GM12892 (cell line): ENCODE measurements at regions not wholly inside any gene's neighbourhood (a gene's known extent, or its start where the extent isn't known, plus 50 kb on each side); places are given as distances from the start of the nearest gene placed in this dataset.

Experiments
- POLR2A ChIP-seq: IDR thresholded peaks from 2 replicates; pipeline ENCODE4 v1.6.1; 2011; ENCODE audit warnings: low read depth, low read length, control low read depth
- POLR2AphosphoS5 ChIP-seq: IDR thresholded peaks from 2 replicates; pipeline ENCODE4 v1.6.1; 2011; ENCODE audit warnings: low read depth, low read length, control low read depth
- TAF1 ChIP-seq: IDR thresholded peaks from 2 replicates; pipeline ENCODE4 v1.6.1; 2011; ENCODE audit warnings: low read depth, mild to moderate bottlenecking, control low read depth, low read length, borderline replicate concordance

DNA sequence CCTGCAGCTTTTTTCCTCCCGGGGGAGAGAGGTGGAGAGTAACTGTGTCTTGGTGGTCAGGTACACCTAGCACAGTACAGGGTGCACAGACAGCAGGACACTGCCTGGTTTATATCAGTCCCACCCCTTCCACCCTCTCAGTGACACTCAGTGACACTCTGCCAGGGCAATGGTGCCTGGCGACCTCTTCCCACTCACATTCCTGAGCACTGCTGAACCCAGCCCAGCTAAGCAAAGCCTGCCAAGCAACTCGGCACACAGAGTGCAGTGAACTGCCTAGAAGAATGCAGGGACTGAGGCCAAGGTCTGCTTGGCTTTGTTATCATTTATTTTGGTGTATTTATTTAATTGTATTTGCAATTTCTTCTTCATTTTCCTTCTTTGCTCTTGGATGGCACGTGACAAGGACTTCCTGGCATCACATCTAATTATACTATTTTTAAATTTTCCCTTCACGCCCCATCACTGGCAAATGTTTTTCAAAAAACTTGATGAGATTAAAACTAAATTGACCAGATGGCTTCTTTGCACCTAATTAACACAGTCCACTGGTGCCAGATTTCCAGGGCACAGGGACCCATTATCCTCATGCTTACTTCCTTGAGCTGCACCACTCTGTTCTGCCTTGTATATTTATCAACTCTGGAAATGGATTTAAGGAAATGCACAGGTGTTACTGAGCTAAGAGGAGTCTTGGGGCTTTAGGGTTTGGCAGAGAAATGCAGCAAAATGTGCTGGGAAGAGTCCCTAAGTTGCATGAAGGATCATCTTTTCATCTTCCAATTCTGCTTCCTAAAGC, 205.6 kb downstream of the ADAMTS15 start:
- TF ChIP-seq POLR2A (no peak), POLR2AphosphoS5 (no peak), TAF1 (no peak)
